Smooth muscle cell (in vitro differentiated cells): ENCODE measurements at regions not wholly inside any gene's neighbourhood (a gene's known extent, or its start where the extent isn't known, plus 50 kb on each side); places are given as distances from the start of the nearest gene placed in this dataset.

Experiments used
- DNase-seq: peaks from one replicate; lab custom pipeline; 2025; ENCODE audit not compliant: unreplicated experiment; lab: John Stamatoyannopoulos, UW
- H2AFZ ChIP-seq: fragments of 200-600 bp; sonication (generic); 2 replicates; pipeline ENCODE4 v1.6.0; 2016; ENCODE audit warnings: antibody characterized with exemption, low read depth, mild to moderate bottlenecking
- H3F3A ChIP-seq: fragments of 200-600 bp; sonication (generic); 2 replicates; pipeline ENCODE4 v1.6.0; 2017; ENCODE audit warnings: antibody characterized with exemption, low read depth
- H3K27ac ChIP-seq: fragments of 200-600 bp; sonication (generic); 2 replicates; pipeline ENCODE4 v1.5.1; 2016; ENCODE audit warnings: low read depth, mild to moderate bottlenecking
- H3K27me3 ChIP-seq: fragments of 200-600 bp; sonication (generic); 2 replicates; pipeline ENCODE4 v1.6.1; 2016; ENCODE audit warnings: low read depth, mild to moderate bottlenecking
- H3K36me3 ChIP-seq: fragments of 200-600 bp; sonication (generic); 2 replicates; pipeline ENCODE4 v1.5.1; 2016; ENCODE audit warnings: low read depth
- H3K4me1 ChIP-seq: fragments of 200-600 bp; sonication (generic); 2 replicates; pipeline ENCODE4 v1.5.1; 2016; ENCODE audit warnings: low read depth
- H3K4me2 ChIP-seq: fragments of 200-600 bp; sonication (generic); 2 replicates; pipeline ENCODE4 v1.6.0; 2016; ENCODE audit warnings: mild to moderate bottlenecking
- H3K4me3 ChIP-seq: fragments of 200-600 bp; sonication (generic); 2 replicates; pipeline ENCODE4 v1.5.1; 2016; ENCODE audit warnings: mild to moderate bottlenecking
- H3K79me2 ChIP-seq: fragments of 200-600 bp; sonication (generic); 2 replicates; pipeline ENCODE4 v1.6.0; 2016; ENCODE audit warnings: low read depth, mild to moderate bottlenecking
- H3K9ac ChIP-seq: fragments of 200-600 bp; sonication (generic); 2 replicates; pipeline ENCODE4 v1.6.0; 2016; ENCODE audit warnings: low read depth
- H3K9me3 ChIP-seq: fragments of 200-600 bp; sonication (generic); replicated peaks from 2 replicates; pipeline ENCODE4 v1.5.1; 2016; ENCODE audit warnings: low read depth
- H4K20me1 ChIP-seq: fragments of 200-600 bp; sonication (generic); 2 replicates; pipeline ENCODE4 v1.6.0; 2016; ENCODE audit warnings: low read depth
- WGBS: methylation state at CpG from one replicate; pipeline ENCODE4 v1.1.7; 2016; ENCODE audit warnings: low lambda C conversion rate; 5-methylcytosine and 5-hydroxymethylcytosine counted together
- TF ChIP-seq, protein P1 (sequence below): fragments of 200-600 bp; sonication (generic); IDR thresholded peaks from 2 replicates; pipeline ENCODE4 v1.5.1; 2017; ENCODE audit warnings: borderline replicate concordance, mild to moderate bottlenecking, antibody characterized with exemption; ENCODE audit not compliant: insufficient read depth, poor library complexity, severe bottlenecking

DNA sequence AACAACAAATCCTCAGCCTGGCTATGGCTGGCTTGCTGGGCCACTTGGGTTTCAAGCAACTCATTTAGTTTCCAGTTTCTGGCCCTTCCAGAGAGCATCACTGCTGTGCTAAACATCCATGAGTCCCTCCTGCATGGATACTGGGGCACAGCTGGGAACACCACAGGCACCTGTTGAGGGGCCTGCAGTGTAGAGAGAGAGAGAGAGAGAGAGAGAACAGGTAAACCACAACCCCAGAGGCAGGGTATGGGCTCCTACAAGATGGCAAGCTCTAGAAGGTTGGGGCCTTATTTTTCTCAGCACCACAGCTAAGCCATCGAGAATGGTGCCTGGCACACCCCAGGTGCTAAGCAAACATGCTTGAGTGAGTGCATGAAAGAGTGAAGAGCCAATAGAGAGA lies 120.3 kb downstream of the RBFOX3 start:
- no peaks in the 10 kb centered on the region for H3F3A ChIP-seq
- no peak overlapping the region for H3K9ac ChIP-seq
- H3K27ac ChIP-seq, result no peak overlapping the region
- H3K4me1 ChIP-seq, result peaks cover 1% of the 10 kb centered on the region
- H3K4me3 ChIP-seq, result no peak overlapping the region
- TF ChIP-seq, protein P1, sequence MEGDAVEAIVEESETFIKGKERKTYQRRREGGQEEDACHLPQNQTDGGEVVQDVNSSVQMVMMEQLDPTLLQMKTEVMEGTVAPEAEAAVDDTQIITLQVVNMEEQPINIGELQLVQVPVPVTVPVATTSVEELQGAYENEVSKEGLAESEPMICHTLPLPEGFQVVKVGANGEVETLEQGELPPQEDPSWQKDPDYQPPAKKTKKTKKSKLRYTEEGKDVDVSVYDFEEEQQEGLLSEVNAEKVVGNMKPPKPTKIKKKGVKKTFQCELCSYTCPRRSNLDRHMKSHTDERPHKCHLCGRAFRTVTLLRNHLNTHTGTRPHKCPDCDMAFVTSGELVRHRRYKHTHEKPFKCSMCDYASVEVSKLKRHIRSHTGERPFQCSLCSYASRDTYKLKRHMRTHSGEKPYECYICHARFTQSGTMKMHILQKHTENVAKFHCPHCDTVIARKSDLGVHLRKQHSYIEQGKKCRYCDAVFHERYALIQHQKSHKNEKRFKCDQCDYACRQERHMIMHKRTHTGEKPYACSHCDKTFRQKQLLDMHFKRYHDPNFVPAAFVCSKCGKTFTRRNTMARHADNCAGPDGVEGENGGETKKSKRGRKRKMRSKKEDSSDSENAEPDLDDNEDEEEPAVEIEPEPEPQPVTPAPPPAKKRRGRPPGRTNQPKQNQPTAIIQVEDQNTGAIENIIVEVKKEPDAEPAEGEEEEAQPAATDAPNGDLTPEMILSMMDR, result no peak
- no peaks in the 10 kb centered on the region for H3K9me3 ChIP-seq
- no peaks in the 10 kb centered on the region for H3K79me2 ChIP-seq
- peaks cover 10% of the 10 kb centered on the region for H3K27me3 ChIP-seq
- DNase-seq, result no peak
- no peak overlapping the region for H2AFZ ChIP-seq
- no peak overlapping the region for H3K4me2 ChIP-seq
- 79% methylated on average over 1 of the region's 1 CpG for WGBS
- no peaks in the 10 kb centered on the region for H4K20me1 ChIP-seq
- no peaks in the 10 kb centered on the region for H3K36me3 ChIP-seq

DNA sequence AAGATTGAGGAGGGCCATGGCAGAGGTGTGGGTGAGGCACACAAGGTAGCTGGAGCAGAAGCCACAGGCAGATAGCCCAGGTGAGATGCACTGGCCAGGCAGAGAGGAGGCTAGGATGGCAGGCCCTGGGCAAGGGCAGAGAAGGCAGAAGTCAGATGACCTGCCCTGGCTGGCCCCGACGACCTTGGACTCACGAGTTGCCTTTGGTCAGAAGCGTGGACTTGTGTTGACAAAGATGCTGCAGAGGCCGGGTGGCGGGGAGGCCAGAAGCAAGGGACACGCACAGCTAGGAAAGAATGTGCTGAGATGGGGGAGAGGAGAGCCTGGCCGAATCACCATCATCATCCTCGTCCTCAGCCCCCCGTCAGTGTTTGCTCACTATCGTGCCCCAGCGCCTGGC lies 123.7 kb downstream of the RBFOX3 start:
- H3K79me2 ChIP-seq, result no peaks in the 10 kb centered on the region
- peaks cover 4% of the 10 kb centered on the region for H3K4me1 ChIP-seq
- peaks cover 25% of the 10 kb centered on the region for H3K27me3 ChIP-seq
- no peak overlapping the region for H2AFZ ChIP-seq
- no peaks in the 10 kb centered on the region for H3K36me3 ChIP-seq
- TF ChIP-seq, protein P1, result no peak
- no peak overlapping the region for H3K27ac ChIP-seq
- H4K20me1 ChIP-seq, result no peaks in the 10 kb centered on the region
- DNase-seq, result no peak
- no peaks in the 10 kb centered on the region for H3K9me3 ChIP-seq
- H3K4me3 ChIP-seq, result no peak overlapping the region
- WGBS, result 86% methylated on average over 12 of the region's 12 CpGs
- no peaks in the 10 kb centered on the region for H3F3A ChIP-seq
- no peak overlapping the region for H3K9ac ChIP-seq
- no peak overlapping the region for H3K4me2 ChIP-seq

DNA sequence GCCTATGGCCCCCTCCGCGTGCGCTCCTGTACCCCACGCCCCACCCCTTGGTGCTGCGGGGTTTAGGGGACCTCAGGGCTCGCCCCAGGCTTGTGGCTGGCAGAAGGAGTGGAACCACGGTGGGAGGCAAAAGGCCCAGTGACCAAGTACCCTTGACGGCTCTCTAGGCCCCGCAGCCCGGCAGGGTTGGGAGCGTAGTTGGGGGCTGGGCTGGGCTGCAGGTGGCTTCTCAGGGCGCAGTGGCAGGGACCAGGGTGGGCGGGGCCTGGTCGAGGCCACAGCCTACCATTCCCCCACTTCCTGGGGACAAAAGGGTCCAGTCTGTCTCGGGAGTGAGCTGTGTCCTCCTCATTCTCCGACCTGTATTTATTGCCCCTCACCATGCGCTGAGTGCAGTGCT lies 124.9 kb downstream of the RBFOX3 start:
- TF ChIP-seq, protein P1, result no peak
- Histone ChIP-seq H3K4me1 (peaks cover 4% of the 10 kb centered on the region), H3K9ac (no peak overlapping the region), H3K27me3 (peaks cover 33% of the 10 kb centered on the region), H3K4me3 (no peak overlapping the region), H2AFZ (no peak overlapping the region), H4K20me1 (no peaks in the 10 kb centered on the region), H3K36me3 (no peaks in the 10 kb centered on the region), H3K27ac (no peak overlapping the region), H3K9me3 (no peaks in the 10 kb centered on the region), H3F3A (no peaks in the 10 kb centered on the region), H3K79me2 (no peaks in the 10 kb centered on the region), H3K4me2 (no peak overlapping the region)
- WGBS, result 74% methylated on average over 9 of the region's 17 CpGs
- DNase-seq, result no peak

DNA sequence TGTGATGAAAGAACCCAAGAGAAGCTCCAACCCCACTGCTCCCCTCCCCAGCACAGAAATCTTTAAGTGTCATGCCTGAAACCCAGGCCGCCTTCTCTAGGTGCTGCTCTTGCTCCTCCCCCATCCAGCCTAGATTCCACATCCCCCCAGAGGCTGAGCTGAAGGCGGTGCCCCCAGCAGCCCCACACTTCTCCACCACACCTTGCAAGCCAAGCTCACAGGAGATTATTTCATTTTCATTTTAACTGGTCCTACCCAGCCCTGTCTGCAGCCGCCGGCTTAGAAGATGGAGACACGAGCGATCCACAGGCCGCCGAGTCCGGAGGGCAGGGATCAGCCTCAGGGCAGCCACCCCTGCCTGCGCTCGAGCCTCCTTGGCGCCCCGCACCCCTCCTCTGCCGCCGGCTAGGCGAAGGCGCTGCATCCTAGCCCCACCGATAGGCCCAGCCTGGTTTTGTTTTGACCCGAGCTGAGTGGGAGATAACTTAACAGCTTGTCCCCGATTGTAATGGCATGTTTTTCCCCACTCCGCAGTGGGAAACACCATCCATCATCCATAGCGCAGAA lies 125.3 kb downstream of the RBFOX3 start:
- H3K79me2 ChIP-seq, result no peaks in the 10 kb centered on the region
- 91% methylated on average over 21 of the region's 22 CpGs for WGBS
- no peak for DNase-seq

More for the DNA sequence above, 125.3 kb downstream of the RBFOX3 start:
- Histone ChIP-seq H3K27me3 (peaks cover 33% of the 10 kb centered on the region), H3K4me2 (no peak overlapping the region), H3K9ac (no peak overlapping the region), H3K36me3 (no peaks in the 10 kb centered on the region), H3K4me1 (peaks cover 4% of the 10 kb centered on the region), H3K9me3 (no peaks in the 10 kb centered on the region), H3F3A (no peaks in the 10 kb centered on the region), H2AFZ (no peak overlapping the region), H3K4me3 (no peak overlapping the region), H3K27ac (no peak overlapping the region), H4K20me1 (no peaks in the 10 kb centered on the region)
- TF ChIP-seq, protein P1, result no peak
